HG03108 (cell line): ENCODE measurements at regions not wholly inside any gene's neighbourhood (a gene's known extent, or its start where the extent isn't known, plus 50 kb on each side); places are given as distances from the start of the nearest gene placed in this dataset.
"Not testable (repeated sequence)": the region's sequence is repeated elsewhere in the genome, so short reads cannot be mapped to it uniquely, and the experiment has no call there.

ENCODE experiments used
- ATAC-seq: cut with Tn5 transposase; IDR thresholded peaks from one replicate; pipeline ENCODE4 v1.9.1; 2021; ENCODE audit warnings: moderate library complexity; ENCODE audit not compliant: unreplicated experiment

DNA sequence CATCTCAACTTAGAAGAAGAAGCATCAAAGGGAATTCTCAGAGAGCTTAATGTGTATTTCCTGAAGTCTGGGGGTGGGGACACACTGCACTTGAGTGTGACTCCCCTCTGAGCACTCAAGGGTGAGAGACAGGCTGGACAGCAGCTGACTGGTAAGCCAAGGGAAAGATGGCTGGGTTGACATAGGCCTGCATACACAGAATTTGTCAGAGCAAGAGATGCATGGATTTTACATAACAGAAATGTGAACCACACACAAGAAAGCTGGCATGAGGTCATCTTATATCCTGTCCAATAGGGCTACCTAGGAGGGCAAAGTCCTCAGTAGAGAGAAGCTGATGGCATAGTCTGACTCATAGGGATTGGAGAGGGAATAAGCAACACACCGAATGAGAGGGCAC, 114.3 kb upstream of the EPB41L4A start:
- no peak for ATAC-seq

GRCh38 chr5:112534067-112534583, 115.0 kb upstream of the EPB41L4A start:
- no peak for ATAC-seq

- no peak for ATAC-seq
These were observed 115.7 kb upstream of the EPB41L4A start for GRCh38 chr5:112534611-112535255.

DNA sequence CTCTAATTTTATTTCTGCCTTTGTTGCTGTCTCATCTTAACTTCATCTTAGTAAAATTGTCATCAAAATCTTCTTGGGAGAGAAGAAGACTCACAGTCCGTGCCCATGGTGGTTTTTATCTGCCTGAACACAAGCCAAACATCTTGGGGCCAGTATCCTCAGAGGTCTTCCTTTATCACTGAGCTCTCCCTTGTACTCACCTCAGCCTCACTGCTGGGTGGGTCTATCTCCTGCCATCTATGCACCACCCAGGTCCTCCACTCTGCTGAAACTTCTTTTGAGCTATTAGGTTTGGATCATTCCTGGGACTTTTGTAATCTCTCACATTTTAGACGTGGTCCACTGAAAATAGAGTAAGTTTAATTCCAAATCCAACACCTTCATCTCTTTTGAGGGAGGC, 116.3 kb upstream of the EPB41L4A start:
- ATAC-seq = no peak

- not testable (repeated sequence) for ATAC-seq
These were observed 125.5 kb upstream of the EPB41L4A start for GRCh38 chr5:112544558-112544957.

DNA sequence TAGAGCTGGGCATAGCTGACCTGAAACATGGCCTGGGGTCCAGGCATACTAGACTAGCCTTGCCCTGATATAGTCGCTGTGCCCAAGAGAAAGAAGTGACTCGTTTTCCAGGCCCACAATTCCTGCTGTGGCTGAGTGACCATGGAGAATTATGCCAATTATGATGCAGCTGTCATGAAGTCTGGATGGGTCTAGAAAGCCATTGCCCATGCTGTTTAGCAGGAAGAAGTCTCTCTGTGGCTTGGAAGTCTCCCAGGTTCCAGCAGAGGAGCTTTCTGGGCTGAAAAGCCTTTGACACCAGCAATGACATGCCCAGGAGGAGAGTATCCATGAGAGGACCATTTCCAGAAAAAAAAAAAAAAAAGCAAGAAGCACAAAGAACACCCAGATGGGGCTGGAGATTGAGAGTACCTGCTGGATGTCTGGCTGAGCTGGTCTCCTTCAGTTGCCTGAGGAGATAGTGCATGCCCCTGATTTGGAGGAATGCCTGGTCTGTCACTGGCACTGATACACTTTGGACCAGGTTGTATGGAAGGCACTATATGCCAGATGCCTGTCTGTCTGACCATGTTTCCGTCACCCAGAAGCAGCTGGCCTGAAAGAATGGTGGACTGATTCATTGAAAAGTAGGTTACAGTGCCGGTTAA, 128.0 kb upstream of the EPB41L4A start:
- no peak for ATAC-seq

- ATAC-seq = no peak
These were observed 129.3 kb upstream of the EPB41L4A start for GRCh38 chr5:112548246-112548881.

GRCh38 chr5:112549127-112549526, 130.1 kb upstream of the EPB41L4A start:
- ATAC-seq = no peak

DNA sequence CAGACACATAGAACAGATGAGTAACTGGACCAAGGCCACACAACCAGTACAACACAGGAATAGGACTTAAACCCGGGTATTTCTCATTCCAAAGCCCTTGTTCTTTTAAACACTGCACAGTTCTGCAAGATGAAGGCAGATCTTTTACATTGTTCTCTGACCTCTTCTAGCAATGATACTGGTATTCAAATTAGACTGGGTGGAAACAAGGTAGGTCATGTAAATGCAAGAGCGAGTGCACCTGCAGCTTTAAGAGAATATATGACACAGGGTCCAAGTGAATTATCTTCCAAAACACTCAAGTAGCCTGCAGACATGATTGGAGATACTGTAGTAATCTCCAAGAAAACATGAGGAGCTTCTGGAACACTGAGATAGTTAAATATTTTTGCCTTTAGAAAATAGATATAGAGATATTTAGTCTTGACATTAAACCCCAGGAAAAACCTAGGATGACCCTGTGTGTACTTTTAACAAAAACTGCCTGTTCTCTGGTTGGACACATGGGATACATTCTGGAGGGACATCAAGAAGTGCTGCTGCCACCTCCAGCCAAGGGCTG, 130.6 kb upstream of the EPB41L4A start:
- no peak for ATAC-seq

GRCh38 chr5:112551419-112552032, 132.4 kb upstream of the EPB41L4A start:
- ATAC-seq = no peak

DNA sequence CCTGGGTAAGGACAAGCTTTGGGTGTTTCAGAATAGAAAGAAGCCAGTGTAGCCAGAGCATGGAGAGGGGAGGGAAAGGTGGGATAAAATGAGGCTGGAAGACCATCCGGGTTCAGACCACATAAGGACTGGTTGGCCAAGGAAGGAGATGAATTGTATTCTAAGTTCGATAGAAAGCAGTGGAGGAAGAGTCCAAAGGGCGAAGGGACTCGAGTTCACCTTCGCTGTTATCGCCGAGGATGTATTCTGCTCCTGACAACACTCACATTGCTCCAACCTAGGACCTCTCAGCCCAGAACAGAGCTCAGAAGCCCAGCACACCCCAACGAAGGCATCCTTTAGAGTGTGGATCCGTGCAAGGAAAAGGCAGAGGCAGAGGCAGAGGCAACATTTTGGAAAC, 133.1 kb upstream of the EPB41L4A start:
- no peak for ATAC-seq

GRCh38 chr5:112552791-112553190, 133.7 kb upstream of the EPB41L4A start:
- no peak for ATAC-seq

DNA sequence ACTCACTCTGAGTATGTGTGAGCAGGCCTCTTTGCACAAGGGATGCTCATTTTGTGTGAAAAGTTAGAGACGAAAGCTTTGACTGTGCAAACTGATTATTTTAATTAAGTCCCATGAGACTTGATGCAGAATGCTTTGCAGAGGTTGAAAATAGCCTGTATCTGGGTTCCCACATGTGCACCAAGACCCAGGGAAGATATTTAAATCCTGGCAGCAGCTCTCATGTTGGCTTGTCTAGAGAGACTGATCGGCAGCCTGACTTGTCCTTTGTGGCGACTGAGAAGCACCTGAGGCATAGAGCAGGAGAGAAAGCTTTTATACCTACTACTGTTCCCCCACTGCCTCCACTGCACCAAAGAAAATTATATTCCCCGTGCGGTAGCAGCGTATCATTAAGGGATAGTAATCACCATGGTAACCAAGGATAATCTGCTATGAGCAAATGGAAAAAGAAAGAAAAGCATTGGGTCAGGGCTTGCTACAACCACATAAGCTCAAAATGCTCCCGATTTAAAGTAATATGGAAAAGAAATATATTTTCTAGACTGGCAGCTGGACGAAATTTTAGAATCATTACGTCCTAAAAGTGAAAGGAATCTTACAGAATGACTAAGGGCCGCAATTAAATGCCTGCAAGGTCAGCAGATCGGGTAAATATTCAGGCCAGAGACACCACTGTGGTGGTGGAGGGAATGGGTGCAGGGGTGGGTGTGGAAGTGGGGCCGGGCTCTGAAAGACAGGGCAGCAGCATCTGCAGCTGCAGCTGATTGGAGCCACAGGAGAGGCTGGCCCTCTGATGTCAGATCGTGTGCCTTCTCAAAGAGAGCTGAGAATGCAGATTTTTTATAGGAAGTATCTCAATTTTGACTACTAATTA, 135.3 kb upstream of the EPB41L4A start:
- no peak for ATAC-seq

GRCh38 chr5:112555197-112555596, 136.1 kb upstream of the EPB41L4A start:
- ATAC-seq = no peak

DNA sequence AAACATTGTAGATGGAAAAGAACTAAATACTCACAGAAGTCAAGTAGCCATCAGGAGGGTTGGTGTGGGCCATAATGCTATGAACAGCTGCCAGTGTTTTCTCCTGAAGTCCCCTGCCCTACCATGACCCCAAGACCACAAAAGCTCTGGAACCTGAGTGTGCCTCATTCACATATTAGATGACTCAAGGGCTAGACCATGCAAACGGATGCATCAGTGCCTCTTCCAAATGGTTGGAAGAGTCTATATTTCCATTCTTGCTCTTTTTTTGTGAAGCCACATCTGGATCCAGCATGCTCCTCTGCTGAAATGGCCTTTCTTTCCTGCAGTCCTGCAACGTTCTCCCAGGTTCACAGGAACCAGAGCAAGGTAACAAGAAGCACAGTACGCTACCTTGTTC, 136.6 kb upstream of the EPB41L4A start:
- ATAC-seq = no peak

GRCh38 chr5:112559501-112559900, 140.4 kb upstream of the EPB41L4A start:
- not testable (repeated sequence) for ATAC-seq

- no peak for ATAC-seq
These were observed 141.3 kb upstream of the EPB41L4A start for GRCh38 chr5:112560371-112560770.

- ATAC-seq = no peak
These were observed 144.2 kb upstream of the EPB41L4A start for GRCh38 chr5:112563169-112563826.

DNA sequence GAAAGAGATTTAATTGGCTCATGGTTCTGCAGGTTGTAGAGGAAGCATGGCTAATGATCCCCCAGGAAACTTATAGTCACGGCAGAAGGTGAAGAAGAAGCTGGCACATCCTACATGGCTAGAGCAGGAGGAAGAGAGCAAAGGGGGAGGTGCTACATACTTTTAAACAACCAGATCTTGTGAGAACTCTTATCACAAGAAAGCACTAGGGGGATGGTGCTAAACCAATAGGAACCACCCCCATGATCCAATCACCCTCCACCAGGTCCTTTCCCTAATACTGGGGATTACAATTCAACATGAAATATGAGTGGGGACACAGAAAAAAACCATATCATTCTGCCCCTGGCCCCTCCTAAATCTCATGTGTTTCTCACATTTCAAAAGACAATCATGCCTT, 147.2 kb upstream of the EPB41L4A start:
- no peak for ATAC-seq

GRCh38 chr5:112569596-112569995, 150.5 kb upstream of the EPB41L4A start:
- no peak for ATAC-seq
